HUES48 (cell line): ENCODE measurements at regions not wholly inside any gene's neighbourhood (a gene's known extent, or its start where the extent isn't known, plus 50 kb on each side); places are given as distances from the start of the nearest gene placed in this dataset.

Experiments
- H3K27ac ChIP-seq: one replicate; pipeline ENCODE4 v1.7.0; 2013; ENCODE audit warnings: low read depth, low read length, inconsistent platforms
- H3K27me3 ChIP-seq: 2 replicates; pipeline ENCODE4 v1.6.1; 2013; ENCODE audit warnings: mild to moderate bottlenecking, low read length; ENCODE audit not compliant: control insufficient read depth, insufficient read depth
- H3K36me3 ChIP-seq: 2 replicates; pipeline ENCODE4 v1.6.1; 2013; ENCODE audit warnings: low read length; ENCODE audit not compliant: control insufficient read depth, insufficient read depth
- H3K4me1 ChIP-seq: 2 replicates; pipeline ENCODE4 v1.6.1; 2013; ENCODE audit warnings: mild to moderate bottlenecking, low read length; ENCODE audit not compliant: control insufficient read depth, insufficient read depth
- H3K4me3 ChIP-seq: 2 replicates; pipeline ENCODE4 v1.5.1; 2013; ENCODE audit warnings: mild to moderate bottlenecking, low read depth, low read length
- H3K9ac ChIP-seq: 2 replicates; pipeline ENCODE4 v1.6.1; 2013; ENCODE audit warnings: mild to moderate bottlenecking, low read depth, low read length, moderate library complexity
- H3K9me3 ChIP-seq: 2 replicates; pipeline ENCODE4 v1.6.1; 2013; ENCODE audit warnings: low read length; ENCODE audit not compliant: control insufficient read depth, insufficient read depth

DNA sequence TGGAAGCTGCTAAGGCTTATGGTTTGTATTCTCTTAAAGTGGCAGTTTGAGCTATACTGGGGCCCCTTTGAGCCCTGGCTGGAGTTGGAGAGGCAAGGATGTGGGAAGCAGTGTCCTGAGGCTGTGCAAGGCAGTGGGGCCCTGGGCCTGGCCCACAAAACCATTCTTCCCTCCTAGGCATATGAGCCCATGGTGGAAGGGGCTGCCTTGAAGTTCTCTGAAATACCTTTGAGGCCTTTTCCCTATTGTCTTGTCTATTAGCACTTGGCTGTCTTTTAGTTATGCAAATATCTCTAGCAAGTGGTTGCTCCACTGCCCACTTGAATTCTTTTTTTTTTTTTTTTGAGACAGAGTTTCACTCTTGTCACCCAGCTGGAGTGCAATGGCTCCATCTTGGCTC, 119.2 kb downstream of the PCTP start:
- H3K4me1 ChIP-seq = 0 out of 2 replicates have a peak, but pooled peaks cover 3% of the 10 kb centered on the region
- H3K27ac ChIP-seq = peak overlapping the region; percentile 76
- H3K27me3 ChIP-seq = no peaks in the 10 kb centered on the region
- H3K36me3 ChIP-seq = no peaks in the 10 kb centered on the region
- H3K4me3 ChIP-seq = no peak overlapping the region
- H3K9me3 ChIP-seq = peaks cover 11% of the 10 kb centered on the region; the same call in 1 of the 2 replicates
- no peak overlapping the region for H3K9ac ChIP-seq

- Histone ChIP-seq H3K9ac (no peak overlapping the region), H3K27me3 (no peaks in the 10 kb centered on the region), H3K9me3 (peaks cover 6% of the 10 kb centered on the region; the same call in 1 of the 2 replicates), H3K4me3 (no peak overlapping the region), H3K27ac (no peak overlapping the region), H3K36me3 (no peaks in the 10 kb centered on the region), H3K4me1 (0 out of 2 replicates have a peak, but pooled peaks cover 3% of the 10 kb centered on the region)
Measured at GRCh38 chr17:55872374-55872773, 121.5 kb downstream of the PCTP start.

DNA sequence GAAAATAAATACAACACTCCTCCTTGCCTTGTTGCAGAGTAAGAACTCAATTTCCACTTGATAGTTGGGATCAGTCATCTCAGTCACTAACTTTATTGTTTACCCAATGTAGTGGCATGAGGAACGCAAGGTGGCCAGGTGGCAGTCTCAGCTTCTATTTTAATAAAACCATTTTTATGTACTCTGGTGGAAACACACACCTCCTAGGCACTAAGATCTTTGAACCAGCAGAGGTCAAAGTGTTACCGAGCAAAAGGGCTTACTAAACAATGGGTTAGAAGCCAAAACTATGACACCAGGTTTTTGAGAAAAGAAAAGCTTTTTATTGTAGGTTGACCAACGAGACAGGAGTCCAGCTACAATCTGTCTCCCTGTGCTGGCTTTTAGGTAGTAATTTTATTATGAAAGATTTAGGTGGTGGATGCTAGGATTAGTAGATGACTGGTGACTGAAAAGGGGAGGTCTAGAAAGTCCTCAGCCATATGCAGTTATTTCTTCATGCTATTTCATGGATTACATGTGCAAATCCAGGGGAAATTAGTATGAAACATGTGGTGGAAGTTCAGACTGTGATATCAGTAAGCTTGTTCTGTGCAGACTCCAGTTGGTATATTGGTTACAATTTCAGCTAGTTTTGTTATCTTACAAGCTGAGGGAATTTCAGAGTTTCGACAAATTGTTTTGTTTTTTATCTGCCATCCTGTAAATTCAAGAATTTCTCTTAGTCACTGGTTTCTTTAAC, 122.3 kb downstream of the PCTP start:
- no peaks in the 10 kb centered on the region for H3K36me3 ChIP-seq
- no peak overlapping the region for H3K4me3 ChIP-seq
- no peak overlapping the region for H3K9ac ChIP-seq
- 0 out of 2 replicates have a peak, but pooled peaks cover 3% of the 10 kb centered on the region for H3K4me1 ChIP-seq
- H3K27me3 ChIP-seq = no peaks in the 10 kb centered on the region
- no peak overlapping the region for H3K27ac ChIP-seq
- H3K9me3 ChIP-seq = peaks cover 6% of the 10 kb centered on the region; the same call in 1 of the 2 replicates

DNA sequence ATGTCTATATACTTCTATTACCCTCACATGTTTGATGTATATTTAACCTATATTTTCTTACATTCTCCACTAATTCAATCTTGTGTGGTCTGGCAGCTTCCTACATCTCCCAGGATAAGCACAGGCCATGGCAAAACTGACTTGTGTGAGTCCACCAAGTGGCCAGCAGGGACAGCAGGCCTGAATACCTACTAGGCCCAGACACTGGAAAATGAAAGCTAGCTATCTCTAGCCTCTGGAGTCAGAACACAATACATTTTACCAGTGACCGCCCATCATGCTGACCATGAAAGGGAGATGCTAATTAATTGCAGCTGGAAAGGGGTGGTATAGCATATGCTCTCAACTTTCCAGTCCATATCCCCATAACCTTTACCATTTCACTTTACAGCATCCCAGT, 132.3 kb downstream of the PCTP start:
- Histone ChIP-seq H3K27ac (no peak overlapping the region), H3K4me1 (no peaks in the 10 kb centered on the region), H3K4me3 (no peak overlapping the region), H3K36me3 (no peaks in the 10 kb centered on the region), H3K9ac (no peak overlapping the region), H3K9me3 (no peaks in the 10 kb centered on the region), H3K27me3 (no peaks in the 10 kb centered on the region)

GRCh38 chr17:55887531-55887930, 136.7 kb downstream of the PCTP start:
- H3K4me1 ChIP-seq = no peaks in the 10 kb centered on the region
- H3K4me3 ChIP-seq = no peak overlapping the region
- peaks cover 2% of the 10 kb centered on the region; the same call in 1 of the 2 replicates for H3K9me3 ChIP-seq
- H3K36me3 ChIP-seq = no peaks in the 10 kb centered on the region
- no peak overlapping the region for H3K9ac ChIP-seq
- no peak overlapping the region for H3K27ac ChIP-seq
- no peaks in the 10 kb centered on the region for H3K27me3 ChIP-seq

DNA sequence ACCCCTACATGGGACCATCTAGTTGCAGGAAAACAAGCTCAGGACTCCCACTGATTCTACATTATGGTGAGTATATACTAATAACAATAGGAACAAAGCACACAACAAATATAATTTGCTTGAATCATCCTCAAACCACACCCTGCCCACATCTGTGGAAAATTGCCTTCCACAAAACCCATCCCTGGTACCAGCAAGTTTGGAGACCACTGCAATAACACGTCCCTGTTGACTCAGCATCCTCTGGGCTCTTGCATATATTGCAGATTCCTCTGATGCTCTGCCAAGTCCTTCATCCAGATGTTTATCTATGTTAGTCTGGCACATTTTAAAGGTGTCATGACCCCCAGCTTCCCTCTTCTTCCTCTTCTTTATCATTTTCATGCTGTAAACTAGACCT, 138.4 kb downstream of the PCTP start:
- H3K27ac ChIP-seq = no peak overlapping the region

DNA sequence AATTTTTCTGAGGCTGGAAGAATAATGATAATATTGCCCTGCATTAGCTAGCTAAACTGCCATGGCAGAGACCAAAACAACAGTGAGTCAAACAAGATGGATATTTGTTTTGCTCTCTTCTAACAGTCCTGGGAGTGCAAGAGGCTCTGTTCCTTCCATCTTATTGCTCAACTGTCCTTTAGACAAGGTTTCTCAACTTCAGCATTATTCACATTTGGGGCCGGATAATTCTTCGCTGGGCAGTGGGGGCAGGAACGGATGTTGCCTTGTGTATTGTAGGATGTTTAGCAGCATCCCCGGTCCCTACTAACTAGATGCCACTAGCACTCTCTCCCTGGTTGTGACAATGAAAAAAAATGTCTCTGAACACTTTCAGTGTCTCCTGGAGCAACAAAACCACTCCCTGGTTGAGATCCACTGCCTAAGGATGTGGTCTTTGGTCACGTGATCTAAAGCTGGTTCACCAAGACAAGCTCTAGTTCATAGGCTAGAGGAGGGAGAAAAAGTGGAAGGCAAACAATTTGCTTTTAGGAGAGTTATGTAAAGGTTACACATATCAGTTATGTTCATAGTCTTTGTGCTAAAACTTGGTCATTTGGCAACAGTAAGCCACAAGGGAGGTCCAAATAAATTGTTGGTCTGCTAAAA, 144.4 kb downstream of the PCTP start:
- H3K4me1 ChIP-seq = no peaks in the 10 kb centered on the region
- no peak overlapping the region for H3K4me3 ChIP-seq
- no peaks in the 10 kb centered on the region for H3K36me3 ChIP-seq
- no peak overlapping the region for H3K9ac ChIP-seq
- no peaks in the 10 kb centered on the region for H3K27me3 ChIP-seq
- no peak overlapping the region for H3K27ac ChIP-seq
- H3K9me3 ChIP-seq = no peaks in the 10 kb centered on the region

More for the DNA sequence above, 138.4 kb downstream of the PCTP start:
- H3K9me3 ChIP-seq = peaks cover 2% of the 10 kb centered on the region; the same call in 1 of the 2 replicates
- no peaks in the 10 kb centered on the region for H3K4me1 ChIP-seq
- no peaks in the 10 kb centered on the region for H3K36me3 ChIP-seq
- H3K9ac ChIP-seq = no peak overlapping the region
- no peaks in the 10 kb centered on the region for H3K27me3 ChIP-seq
- H3K4me3 ChIP-seq = no peak overlapping the region

GRCh38 chr17:55897301-55897700, 146.4 kb downstream of the PCTP start:
- H3K4me1 ChIP-seq = no peaks in the 10 kb centered on the region
- H3K27ac ChIP-seq = no peak overlapping the region
- no peaks in the 10 kb centered on the region for H3K36me3 ChIP-seq
- H3K27me3 ChIP-seq = no peaks in the 10 kb centered on the region
- no peaks in the 10 kb centered on the region for H3K9me3 ChIP-seq
- no peak overlapping the region for H3K4me3 ChIP-seq
- no peak overlapping the region for H3K9ac ChIP-seq

- no peak overlapping the region for H3K9ac ChIP-seq
- no peak overlapping the region for H3K4me3 ChIP-seq
- H3K4me1 ChIP-seq = no peaks in the 10 kb centered on the region
- no peaks in the 10 kb centered on the region for H3K27me3 ChIP-seq
- no peaks in the 10 kb centered on the region for H3K9me3 ChIP-seq
- H3K36me3 ChIP-seq = no peaks in the 10 kb centered on the region
- no peak overlapping the region for H3K27ac ChIP-seq
Measured at GRCh38 chr17:55898195-55898594, 147.3 kb downstream of the PCTP start.

- H3K9me3 ChIP-seq = no peaks in the 10 kb centered on the region
- no peaks in the 10 kb centered on the region for H3K27me3 ChIP-seq
- no peak overlapping the region for H3K4me3 ChIP-seq
- no peak overlapping the region for H3K9ac ChIP-seq
- H3K27ac ChIP-seq = no peak overlapping the region
- no peaks in the 10 kb centered on the region for H3K36me3 ChIP-seq
- no peaks in the 10 kb centered on the region for H3K4me1 ChIP-seq
Measured at GRCh38 chr17:55900188-55900587, 149.3 kb downstream of the PCTP start.

GRCh38 chr17:55903028-55903690, 152.3 kb downstream of the PCTP start:
- H3K9ac ChIP-seq = no peak overlapping the region
- no peaks in the 10 kb centered on the region for H3K36me3 ChIP-seq
- no peak overlapping the region for H3K4me3 ChIP-seq
- H3K9me3 ChIP-seq = no peaks in the 10 kb centered on the region
- no peak overlapping the region for H3K27ac ChIP-seq
- H3K4me1 ChIP-seq = no peaks in the 10 kb centered on the region
- no peaks in the 10 kb centered on the region for H3K27me3 ChIP-seq
